HEK293T (cell line): ENCODE measurements at regions not wholly inside any gene's neighbourhood (a gene's known extent, or its start where the extent isn't known, plus 50 kb on each side); places are given as distances from the start of the nearest gene placed in this dataset.
"Not testable (repeated sequence)": the region's sequence is repeated elsewhere in the genome, so short reads cannot be mapped to it uniquely, and the experiment has no call there.

Experiments
- CTCF ChIA-PET: fragments of 350-600 bp; formaldehyde crosslinking; extraction: SDS; loops from one replicate; lab custom pipeline; 2021; ENCODE audit warnings: antibody characterized with exemption, inconsistent platforms; lab: Yijun Ruan, JAX
- POLR2A ChIA-PET: fragments of 350-600 bp; formaldehyde crosslinking; extraction: SDS; loops from one replicate; lab custom pipeline; 2020; ENCODE audit warnings: antibody characterized with exemption, inconsistent platforms; lab: Yijun Ruan, JAX
- DNase-seq: peaks from one replicate; pipeline ENCODE4 v3.0.0; 2012; ENCODE audit warnings: mixed read lengths; ENCODE audit errors: extremely low spot score
- ARNT ChIP-seq: fragments of 450-650 bp; IDR thresholded peaks from 2 replicates; pipeline ENCODE4 v1.6.1; 2017; ENCODE audit warnings: mild to moderate bottlenecking
- BHLHE40 ChIP-seq: fragments of 450-650 bp; IDR thresholded peaks from 2 replicates; pipeline ENCODE4 v1.6.1; 2016; ENCODE audit warnings: mild to moderate bottlenecking, moderate library complexity, borderline replicate concordance
- CTBP1 ChIP-seq: fragments of 450-650 bp; IDR thresholded peaks from 2 replicates; pipeline ENCODE4 v1.6.1; 2016; ENCODE audit warnings: borderline replicate concordance
- ELF4 ChIP-seq: fragments of 450-650 bp; IDR thresholded peaks from 2 replicates; pipeline ENCODE4 v1.6.1; 2017; ENCODE audit warnings: antibody characterized with exemption
- FOXA1 ChIP-seq: fragments of 450-650 bp; IDR thresholded peaks from 2 replicates; pipeline ENCODE4 v1.6.1; 2016; ENCODE audit warnings: mild to moderate bottlenecking
- FOXK2 ChIP-seq: fragments of 450-650 bp; IDR thresholded peaks from 2 replicates; pipeline ENCODE4 v1.6.1; 2016; ENCODE audit warnings: mild to moderate bottlenecking
- FOXM1 ChIP-seq: fragments of 450-650 bp; IDR thresholded peaks from 2 replicates; pipeline ENCODE4 v1.6.1; 2017; ENCODE audit warnings: mild to moderate bottlenecking, borderline replicate concordance
- HDGF ChIP-seq: fragments of 450-650 bp; IDR thresholded peaks from 2 replicates; pipeline ENCODE4 v1.6.1; 2017; ENCODE audit warnings: antibody characterized with exemption, borderline replicate concordance
- L3MBTL2 ChIP-seq: fragments of 450-650 bp; conservative IDR thresholded peaks from 2 replicates; pipeline ENCODE4 v1.6.1; 2016; ENCODE audit warnings: mild to moderate bottlenecking
- LEF1 ChIP-seq: fragments of 450-650 bp; IDR thresholded peaks from 2 replicates; pipeline ENCODE4 v1.6.1; 2017; ENCODE audit warnings: mild to moderate bottlenecking, borderline replicate concordance
- NFRKB ChIP-seq: fragments of 450-650 bp; IDR thresholded peaks from 2 replicates; pipeline ENCODE4 v1.6.1; 2016; ENCODE audit warnings: mild to moderate bottlenecking, moderate library complexity
- SP1 ChIP-seq: fragments of 450-650 bp; IDR thresholded peaks from 2 replicates; pipeline ENCODE4 v1.6.1; 2017
- SUZ12 ChIP-seq: fragments of 450-650 bp; IDR thresholded peaks from 2 replicates; pipeline ENCODE4 v1.6.1; 2016; ENCODE audit warnings: mild to moderate bottlenecking
- TARDBP ChIP-seq: fragments of 450-650 bp; IDR thresholded peaks from 2 replicates; pipeline ENCODE4 v1.6.1; 2016
- ZNF384 ChIP-seq: fragments of 450-650 bp; IDR thresholded peaks from 2 replicates; pipeline ENCODE4 v1.6.1; 2016
- TF ChIP-seq, protein P1 (sequence below): fragments of 450-650 bp; IDR thresholded peaks from 2 replicates; pipeline ENCODE4 v1.6.1; 2016

DNA sequence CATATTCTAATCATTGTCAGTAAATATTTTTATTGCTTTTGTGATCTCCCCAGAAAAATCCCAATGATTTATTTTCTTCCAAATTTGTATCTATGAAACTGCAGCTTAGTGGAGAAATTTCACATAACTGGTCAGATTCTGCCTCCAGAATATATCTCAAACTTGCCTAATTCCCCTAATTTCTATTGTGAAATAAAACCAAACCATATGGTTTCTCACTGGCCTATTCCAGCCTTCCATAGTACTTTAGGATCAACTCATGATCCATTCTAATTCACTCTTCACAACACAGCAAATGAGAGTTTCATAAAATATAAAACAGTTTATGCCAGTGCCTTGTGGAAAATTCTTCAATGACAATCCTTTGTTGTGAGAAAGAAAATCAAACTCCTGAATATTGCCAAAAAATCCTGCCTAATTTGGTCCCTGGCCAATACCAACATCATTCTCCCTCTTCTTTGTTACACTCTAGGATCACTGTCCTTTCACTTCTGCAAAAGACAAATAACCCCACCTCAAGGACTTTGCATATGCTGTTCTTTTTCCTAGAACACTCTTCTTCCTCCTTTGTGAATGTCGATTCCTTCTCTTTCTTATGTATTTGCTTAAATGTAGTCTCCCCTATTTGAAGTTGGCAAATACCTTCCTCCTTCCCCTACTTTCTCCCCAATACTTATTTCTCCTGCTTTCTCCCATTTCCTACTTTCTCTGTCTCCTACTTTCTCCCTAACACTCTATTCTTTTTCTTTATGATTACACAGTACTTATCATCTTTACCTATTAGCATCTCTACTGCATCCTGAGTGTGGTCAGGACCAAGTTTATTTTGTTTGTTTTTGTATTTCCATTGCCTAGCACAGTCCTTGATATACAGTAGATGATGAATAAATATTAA is 587.5 kb downstream of the RFPL4B start:
- ChIA-PET CTCF (no interaction called here), POLR2A (no interaction called here)
- no peak for DNase-seq
- TF ChIP-seq, protein P1, sequence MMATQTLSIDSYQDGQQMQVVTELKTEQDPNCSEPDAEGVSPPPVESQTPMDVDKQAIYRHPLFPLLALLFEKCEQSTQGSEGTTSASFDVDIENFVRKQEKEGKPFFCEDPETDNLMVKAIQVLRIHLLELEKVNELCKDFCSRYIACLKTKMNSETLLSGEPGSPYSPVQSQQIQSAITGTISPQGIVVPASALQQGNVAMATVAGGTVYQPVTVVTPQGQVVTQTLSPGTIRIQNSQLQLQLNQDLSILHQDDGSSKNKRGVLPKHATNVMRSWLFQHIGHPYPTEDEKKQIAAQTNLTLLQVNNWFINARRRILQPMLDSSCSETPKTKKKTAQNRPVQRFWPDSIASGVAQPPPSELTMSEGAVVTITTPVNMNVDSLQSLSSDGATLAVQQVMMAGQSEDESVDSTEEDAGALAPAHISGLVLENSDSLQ: no peak
- TF ChIP-seq SP1 (no peak), ARNT (no peak), HDGF (no peak), BHLHE40 (no peak), FOXA1 (no peak), FOXK2 (no peak), LEF1 (no peak), L3MBTL2 (no peak), CTBP1 (no peak), ELF4 (no peak), ZNF384 (no peak), FOXM1 (no peak), SUZ12 (no peak), TARDBP (no peak), NFRKB (no peak)

DNA sequence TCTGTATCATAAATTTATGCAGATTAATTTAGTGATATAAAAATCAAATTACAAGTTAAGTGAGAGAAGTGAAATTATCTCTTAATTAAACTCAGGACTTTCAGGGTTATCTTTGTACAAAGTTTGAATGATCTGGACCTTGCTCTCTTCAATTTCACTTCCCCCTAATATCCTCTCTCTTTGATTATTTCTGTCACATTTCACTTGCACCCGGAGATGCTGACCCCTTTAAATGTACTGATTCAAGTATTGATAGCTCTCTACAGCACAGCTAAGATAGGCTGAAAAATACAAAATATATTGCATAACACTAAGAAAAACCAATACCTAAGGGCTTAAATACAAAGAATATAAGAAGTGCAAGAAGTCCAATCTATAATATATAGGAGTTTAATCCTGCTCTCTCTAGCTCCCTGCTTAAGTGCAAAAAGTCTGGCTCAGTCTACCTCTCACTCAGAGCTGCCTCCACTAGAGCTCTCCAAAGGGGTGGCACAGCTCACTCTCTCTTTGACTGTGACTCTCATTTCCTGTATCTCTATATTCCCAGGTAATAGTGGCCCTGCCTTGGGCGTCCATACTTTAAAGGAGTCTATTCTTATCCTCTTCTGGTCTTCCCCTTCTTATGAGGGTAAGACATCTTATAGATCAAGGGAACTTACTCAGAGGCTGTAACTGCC is 588.4 kb downstream of the RFPL4B start:
- TF ChIP-seq ARNT: no peak
- TF ChIP-seq CTBP1: no peak
- no peak for TF ChIP-seq BHLHE40
- TF ChIP-seq L3MBTL2: no peak
- TF ChIP-seq FOXA1: no peak
- TF ChIP-seq LEF1: no peak
- no peak for TF ChIP-seq SUZ12
- no peak for TF ChIP-seq SP1
- no peak for TF ChIP-seq NFRKB
- no peak for TF ChIP-seq FOXM1
- POLR2A ChIA-PET: no interaction called here
- DNase-seq: no peak
- CTCF ChIA-PET: no interaction called here

DNA sequence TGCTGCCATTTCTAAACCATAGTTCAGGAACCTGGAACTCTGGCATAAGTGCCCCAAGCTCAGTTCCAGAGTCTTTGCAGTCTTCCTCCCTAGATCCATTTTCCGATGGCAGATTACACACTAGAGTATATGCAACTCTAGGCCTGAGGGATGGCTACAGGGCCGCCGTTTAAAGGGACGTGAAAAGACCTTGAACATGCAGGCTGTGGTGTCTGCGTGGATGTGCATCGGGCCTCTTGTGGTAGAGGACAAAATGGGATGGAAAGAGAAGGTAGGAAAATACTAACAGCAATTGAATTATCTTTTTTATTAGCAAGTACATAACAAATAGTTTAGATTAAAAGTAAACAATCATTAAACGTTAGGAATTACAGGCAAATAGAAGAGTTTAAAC is 588.9 kb downstream of the RFPL4B start:
- ChIA-PET CTCF (no interaction called here), POLR2A (no interaction called here)

DNA sequence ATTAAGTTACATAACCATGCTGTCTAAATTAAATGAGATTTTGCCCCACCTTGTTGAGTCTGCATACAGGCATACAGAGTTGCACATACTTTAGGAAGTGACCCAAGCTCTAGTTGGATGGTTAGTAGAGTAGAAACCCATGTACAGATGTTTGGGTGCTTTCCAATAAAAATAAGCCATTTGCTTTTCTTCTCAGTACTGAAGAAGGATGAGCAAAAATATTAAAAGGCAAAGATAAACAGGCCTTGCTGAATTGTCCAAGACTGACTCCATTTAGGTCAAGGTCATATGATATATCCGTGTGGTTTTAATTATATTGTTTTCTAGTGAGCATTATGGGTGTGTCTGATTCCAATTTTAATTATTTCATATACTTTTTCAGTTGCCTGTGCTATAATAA is 589.4 kb downstream of the RFPL4B start:
- CTCF ChIA-PET: no interaction called here
- POLR2A ChIA-PET: no interaction called here
- TF ChIP-seq ZNF384: no peak
- TF ChIP-seq FOXK2: no peak
- TF ChIP-seq ELF4: no peak
- no peak for TF ChIP-seq TARDBP
- no peak for TF ChIP-seq CTBP1
- TF ChIP-seq, protein P1: no peak
- no peak for TF ChIP-seq SP1
- TF ChIP-seq LEF1: no peak
- TF ChIP-seq BHLHE40: no peak
- no peak for TF ChIP-seq SUZ12
- no peak for TF ChIP-seq HDGF
- no peak for DNase-seq

More for the DNA sequence above, 588.9 kb downstream of the RFPL4B start:
- TF ChIP-seq, protein P1: no peak
- TF ChIP-seq TARDBP (no peak), ZNF384 (no peak), SUZ12 (no peak), LEF1 (no peak)
- DNase-seq: no peak

DNA sequence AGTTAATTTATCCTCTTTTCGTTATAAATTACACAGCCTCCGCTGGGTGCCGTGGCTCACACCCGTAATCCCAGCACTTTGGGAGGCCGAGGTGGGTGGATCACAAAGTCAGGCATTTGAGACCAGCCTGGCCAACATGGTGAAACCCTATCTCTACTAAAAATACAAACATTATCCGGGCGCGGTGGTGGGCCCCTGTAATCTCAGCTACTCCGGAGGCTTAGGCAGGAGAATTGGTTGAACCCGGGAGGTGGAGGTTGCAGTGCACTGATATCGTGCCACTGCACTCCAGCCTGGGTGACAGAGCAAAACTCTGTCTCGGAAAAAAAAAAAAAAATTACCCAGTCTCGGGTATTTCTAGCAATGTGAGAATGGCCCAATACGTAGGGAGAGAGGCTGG is 590.6 kb downstream of the RFPL4B start:
- POLR2A ChIA-PET, CTCF ChIA-PET, DNase-seq: not testable (repeated sequence)

DNA sequence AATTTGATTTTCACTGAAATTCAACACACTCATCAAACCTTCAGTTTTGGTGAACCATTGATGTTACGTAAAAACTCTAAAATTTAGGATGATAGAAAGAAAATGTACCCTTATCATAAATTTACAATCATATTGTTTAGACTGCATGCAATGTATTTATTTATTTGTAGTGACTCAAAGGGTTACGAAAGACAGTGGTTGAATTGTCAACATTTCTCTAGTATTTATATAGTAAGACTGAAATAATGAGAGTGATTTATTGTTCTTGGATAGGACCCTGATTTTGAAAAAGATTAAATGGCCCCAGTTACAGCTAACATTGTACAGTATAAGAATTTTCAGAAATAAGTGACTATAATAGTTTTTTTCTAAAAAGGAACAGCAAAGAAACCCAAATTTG is 591.5 kb downstream of the RFPL4B start:
- ChIA-PET CTCF (no interaction called here), POLR2A (no interaction called here)
- TF ChIP-seq BHLHE40: no peak
- no peak for TF ChIP-seq TARDBP
- TF ChIP-seq L3MBTL2: no peak
- no peak for TF ChIP-seq FOXK2
- TF ChIP-seq LEF1: no peak
- no peak for TF ChIP-seq FOXA1
- DNase-seq: no peak
